ENCODE measurements at regions not wholly inside any gene's neighbourhood (a gene's known extent, or its start where the extent isn't known, plus 50 kb on each side); places are given as distances from the start of the nearest gene placed in this dataset.

DNA sequence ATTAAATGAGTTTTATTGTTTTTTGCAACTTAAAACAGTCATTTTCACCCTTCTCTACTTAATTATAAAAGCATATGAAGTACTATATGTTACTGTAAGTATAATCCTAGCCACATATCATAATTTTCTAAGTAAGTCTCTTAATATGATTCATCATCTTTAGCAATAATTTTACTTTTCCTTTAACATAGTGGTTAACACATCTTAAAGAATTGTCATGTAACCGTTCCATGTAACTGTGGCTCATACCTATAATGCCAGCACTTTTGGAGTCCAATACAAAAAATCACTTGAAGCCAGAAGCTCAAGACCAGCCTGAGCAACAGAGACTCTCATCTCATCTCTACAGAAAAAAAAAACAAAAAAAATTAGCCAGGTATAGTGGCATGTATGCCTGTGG, 260.6 kb upstream of the DUSP10 start:
- TF ChIP-seq, protein P1, sequence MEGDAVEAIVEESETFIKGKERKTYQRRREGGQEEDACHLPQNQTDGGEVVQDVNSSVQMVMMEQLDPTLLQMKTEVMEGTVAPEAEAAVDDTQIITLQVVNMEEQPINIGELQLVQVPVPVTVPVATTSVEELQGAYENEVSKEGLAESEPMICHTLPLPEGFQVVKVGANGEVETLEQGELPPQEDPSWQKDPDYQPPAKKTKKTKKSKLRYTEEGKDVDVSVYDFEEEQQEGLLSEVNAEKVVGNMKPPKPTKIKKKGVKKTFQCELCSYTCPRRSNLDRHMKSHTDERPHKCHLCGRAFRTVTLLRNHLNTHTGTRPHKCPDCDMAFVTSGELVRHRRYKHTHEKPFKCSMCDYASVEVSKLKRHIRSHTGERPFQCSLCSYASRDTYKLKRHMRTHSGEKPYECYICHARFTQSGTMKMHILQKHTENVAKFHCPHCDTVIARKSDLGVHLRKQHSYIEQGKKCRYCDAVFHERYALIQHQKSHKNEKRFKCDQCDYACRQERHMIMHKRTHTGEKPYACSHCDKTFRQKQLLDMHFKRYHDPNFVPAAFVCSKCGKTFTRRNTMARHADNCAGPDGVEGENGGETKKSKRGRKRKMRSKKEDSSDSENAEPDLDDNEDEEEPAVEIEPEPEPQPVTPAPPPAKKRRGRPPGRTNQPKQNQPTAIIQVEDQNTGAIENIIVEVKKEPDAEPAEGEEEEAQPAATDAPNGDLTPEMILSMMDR (IDR thresholded peaks at IDR 0.05) = no peak
- TF ChIP-seq POLR2A (IDR thresholded peaks at IDR 0.05) = no peak
